Panc1 (cell line): ENCODE measurements at regions not wholly inside any gene's neighbourhood (a gene's known extent, or its start where the extent isn't known, plus 50 kb on each side); places are given as distances from the start of the nearest gene placed in this dataset.

Experiments used
- CTCF ChIP-seq: fragments of 450-650 bp; IDR thresholded peaks from 2 replicates; pipeline ENCODE4 v1.5.1; 2017; ENCODE audit warnings: mild to moderate bottlenecking
- POLR2AphosphoS5 ChIP-seq: IDR thresholded peaks from 2 replicates; pipeline ENCODE4 v1.6.1; 2012; ENCODE audit warnings: mild to moderate bottlenecking, low read depth, low read length, moderate library complexity
- SIN3A ChIP-seq: IDR thresholded peaks from 2 replicates; pipeline ENCODE4 v1.6.1; 2012; ENCODE audit warnings: low read depth, mild to moderate bottlenecking, low read length, moderate library complexity, borderline replicate concordance; ENCODE audit not compliant: insufficient read depth
- TCF7L2 ChIP-seq: IDR thresholded peaks from 2 replicates; pipeline ENCODE4 v1.6.1; 2011; ENCODE audit warnings: mild to moderate bottlenecking, low read depth, low read length, inconsistent platforms

GRCh38 chr6:141460743-141461484 lies 671.8 kb upstream of the GJE1 start:
- TF ChIP-seq TCF7L2 (no peak), SIN3A (no peak), POLR2AphosphoS5 (no peak), CTCF (no peak)
